RPMI8226 (cell line): ENCODE measurements at regions not wholly inside any gene's neighbourhood (a gene's known extent, or its start where the extent isn't known, plus 50 kb on each side); places are given as distances from the start of the nearest gene placed in this dataset.

Source experiments
- DNase-seq: peaks from one replicate; pipeline ENCODE4 v3.0.0-alpha.2; 2015

DNA sequence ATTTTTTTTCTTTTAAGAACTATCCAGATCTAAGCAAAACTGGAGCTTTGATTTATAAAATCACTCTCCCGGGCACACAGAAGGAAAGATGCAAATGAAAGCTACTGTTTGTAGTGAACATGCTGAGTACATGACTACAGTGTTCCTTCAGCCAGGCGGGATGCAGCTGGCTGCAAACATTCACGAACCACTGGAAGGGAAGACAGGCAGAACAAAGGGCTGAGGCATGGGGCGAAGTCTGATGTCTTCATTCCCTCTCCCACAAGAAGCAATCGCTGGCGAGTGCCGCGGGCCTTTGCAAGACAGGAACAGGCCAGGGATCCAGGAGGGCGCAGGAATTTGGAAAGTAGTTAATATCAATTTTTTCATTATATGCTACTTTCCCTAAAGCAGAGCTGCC lies 257.9 kb upstream of the AJAP1 start:
- no peak for DNase-seq

DNA sequence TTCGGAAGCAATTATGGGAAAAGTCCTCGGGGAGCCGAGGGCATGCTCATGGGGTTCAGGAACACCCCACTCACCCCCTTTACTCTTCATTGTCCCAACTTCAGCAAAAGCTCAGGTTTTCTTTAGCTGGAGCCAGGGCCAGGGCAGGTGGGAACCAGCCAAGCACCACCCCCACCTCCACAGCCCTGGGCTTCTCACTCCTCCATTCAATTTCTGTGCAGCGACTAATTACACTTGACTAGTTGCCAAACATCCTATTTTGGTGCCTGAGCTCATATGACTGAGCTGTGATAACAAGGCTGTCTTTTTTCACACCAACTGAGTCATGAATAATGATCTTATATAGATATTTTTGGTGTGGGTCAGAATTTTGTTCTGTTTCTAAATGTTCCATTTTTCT lies 257.2 kb upstream of the AJAP1 start:
- no peak for DNase-seq

DNA sequence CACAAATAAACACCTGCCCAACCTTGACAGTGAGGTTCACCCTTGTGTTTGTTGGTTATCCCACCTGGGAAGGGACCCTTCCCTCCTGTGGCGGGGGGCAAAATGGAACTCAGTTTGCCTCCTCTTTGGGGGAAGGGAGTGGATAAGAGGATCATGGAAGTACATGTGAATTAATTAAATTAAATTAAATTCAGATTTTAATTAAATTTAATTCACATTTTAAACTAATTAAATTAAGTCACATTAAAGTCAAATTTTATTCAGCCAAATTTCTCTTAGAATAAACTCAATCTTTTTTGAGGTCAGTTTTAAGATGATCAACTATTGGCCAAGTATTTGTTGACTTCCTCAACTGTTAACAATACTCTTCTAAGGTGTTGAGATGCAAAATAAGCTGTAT lies 252.4 kb upstream of the AJAP1 start:
- DNase-seq: no peak

DNA sequence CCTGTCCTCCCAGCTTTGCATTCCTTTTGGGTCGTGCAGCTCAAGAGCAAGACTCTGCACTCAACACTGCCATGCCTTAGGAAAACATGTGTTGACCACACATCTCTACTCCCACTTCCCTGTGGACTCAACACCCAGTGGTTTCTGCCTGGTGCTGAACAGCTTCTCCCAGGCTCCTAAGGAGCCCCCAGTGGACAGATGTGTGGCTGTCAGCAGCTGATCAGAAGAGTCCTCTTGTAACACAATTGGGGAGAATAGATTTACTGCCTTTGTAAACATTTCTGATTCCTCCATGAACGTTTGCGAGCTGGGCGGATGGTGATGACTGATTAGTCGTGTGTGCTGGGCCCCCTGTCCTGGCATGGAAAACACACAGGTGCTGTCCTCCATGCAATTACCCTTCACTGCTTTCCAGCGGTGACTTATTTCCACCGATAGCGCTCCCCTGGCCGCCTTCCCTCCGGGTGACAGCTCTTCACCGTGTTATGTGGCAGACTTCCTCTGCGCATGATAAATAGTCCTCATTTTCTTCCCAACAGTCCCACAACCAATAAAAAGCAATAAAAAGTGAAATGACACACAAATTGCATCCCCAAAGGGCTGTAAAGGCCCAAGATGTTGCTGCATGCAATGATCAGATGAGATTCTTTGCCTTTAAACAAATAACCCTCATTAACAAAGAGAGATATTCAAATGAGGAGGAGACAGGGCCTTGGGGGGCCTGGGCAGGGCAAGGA lies 249.4 kb upstream of the AJAP1 start:
- DNase-seq: no peak

DNA sequence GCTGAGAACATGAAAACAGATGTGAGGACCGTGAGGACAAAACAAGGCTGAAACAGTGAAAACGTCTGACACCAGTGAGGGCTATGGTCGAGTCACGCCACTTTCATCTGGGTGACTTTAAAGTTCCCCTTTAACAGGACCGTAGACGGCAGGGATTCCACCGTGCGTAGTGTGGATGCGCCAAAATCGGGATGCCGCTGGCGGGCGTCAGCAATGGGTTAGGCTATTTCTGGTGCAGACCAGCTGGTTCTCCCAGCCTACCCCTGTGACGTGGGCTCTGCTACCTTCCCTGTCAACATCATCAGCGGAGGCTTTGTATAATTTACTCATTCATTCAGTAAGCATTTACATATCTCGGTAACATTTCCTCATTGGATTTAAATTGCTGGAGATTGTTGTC lies 246.6 kb upstream of the AJAP1 start:
- no peak for DNase-seq

DNA sequence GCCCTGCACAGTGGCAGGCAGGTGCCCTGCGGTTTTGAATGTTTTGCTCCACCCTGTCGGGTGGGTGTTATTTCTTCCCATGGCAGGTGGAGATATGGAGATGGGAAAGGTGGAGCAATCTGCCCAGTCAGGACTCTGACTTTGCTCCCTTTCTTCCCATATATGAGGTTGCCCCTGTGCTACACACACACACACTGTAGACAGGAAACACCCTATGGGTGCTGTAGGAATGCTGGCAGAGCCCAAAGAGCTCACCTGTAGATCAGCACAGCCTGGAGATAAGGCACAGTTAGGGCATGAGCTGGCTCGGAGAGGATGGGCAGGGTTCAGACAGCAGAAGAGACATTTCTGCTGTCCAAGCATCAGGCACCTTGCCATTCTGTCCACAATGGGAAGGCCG lies 246.0 kb upstream of the AJAP1 start:
- DNase-seq: no peak

DNA sequence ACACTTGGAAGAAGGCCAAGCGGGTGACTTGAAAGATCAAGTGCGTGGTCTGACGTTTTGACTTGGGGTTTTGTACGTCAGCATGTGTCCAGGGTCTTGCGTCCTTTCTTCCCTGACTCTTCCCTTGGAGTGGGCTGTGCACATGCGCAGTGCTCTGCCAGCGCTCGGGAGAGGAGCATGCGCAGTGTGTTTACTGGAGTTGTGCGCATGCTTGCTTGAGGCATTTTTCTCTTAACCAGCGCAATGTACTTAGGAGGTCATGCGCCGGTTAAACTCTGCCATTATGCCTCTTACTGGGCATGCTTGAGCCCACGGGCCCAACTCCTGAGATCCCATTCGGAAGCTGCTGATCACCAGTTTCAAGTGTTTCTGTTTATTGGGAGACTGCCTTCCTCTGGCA lies 242.5 kb upstream of the AJAP1 start:
- DNase-seq: no peak

DNA sequence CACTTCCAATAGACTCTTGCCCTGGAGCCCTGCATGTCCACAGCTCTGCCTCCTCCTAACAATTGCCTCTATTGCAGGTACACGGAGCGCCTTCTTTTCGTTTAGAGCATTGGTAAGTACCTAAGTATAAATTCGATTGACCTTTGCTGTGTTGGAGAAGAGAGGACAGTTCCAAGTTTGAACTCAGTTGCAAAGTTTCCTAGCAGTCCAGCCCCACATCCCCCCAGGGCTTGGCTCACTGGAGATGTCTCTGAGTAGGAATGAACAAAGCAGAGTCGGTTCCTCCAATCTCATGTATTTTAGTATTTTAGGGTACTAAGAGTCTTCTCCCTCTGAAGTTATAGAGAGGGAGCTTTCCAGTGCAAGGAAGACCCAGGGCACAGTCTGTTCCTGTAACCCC lies 238.9 kb upstream of the AJAP1 start:
- no peak for DNase-seq

DNA sequence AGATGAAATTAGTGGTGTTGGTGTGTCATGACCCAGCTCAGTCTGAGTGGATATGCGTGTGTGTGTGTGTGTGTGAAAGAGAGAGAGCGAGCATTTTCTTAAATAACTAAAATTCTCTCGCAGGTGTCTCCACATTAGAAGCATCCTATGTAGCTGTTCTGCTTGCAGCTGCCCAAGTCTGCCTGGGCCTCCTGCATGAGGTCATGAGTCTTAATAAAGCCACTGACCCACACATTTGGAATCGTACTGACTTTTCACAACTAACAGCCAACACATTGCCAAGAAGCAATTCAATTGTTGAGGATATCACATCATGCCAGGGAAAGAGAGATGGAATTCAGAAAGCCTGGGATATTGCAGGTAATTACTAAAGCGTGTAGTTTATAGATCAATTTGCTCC lies 238.2 kb upstream of the AJAP1 start:
- DNase-seq: no peak

DNA sequence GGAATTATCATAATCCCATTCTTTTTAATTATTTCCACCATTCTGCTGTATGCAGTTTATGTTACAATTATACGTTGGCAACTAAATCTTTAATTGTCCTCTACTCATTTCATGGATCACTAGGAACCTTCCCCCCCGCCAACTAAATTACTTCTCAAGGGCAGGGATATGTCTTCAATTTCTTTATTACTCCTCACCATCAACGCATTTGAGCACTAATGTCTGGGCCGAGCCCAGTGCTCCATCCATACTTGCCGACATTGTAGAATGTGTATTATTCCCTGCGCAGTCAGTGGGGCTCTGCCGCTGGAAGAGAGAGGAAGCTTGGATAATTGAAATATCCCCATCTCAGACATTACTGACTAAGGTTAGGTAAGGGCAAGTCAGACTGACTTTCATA lies 236.4 kb upstream of the AJAP1 start:
- no peak for DNase-seq

DNA sequence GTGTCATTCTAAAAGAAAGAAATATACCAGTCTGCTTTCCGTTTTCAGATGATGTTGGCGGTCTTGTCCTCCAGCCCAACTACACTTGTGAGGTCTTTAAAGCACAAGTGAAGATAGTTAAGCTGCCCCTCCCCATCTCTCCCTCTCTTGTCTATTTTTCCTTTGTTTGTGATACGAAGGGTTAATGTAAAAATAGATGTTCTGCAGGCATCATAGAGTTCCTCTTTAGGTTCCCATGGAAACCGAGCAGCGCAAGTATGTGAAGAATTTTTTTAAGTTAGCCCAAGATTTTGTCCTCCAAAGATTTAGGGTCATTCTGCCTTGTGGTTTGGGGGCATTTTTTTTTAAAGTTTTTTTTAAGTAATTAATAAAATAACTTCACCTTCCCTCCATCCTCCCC lies 232.4 kb upstream of the AJAP1 start:
- no peak for DNase-seq

DNA sequence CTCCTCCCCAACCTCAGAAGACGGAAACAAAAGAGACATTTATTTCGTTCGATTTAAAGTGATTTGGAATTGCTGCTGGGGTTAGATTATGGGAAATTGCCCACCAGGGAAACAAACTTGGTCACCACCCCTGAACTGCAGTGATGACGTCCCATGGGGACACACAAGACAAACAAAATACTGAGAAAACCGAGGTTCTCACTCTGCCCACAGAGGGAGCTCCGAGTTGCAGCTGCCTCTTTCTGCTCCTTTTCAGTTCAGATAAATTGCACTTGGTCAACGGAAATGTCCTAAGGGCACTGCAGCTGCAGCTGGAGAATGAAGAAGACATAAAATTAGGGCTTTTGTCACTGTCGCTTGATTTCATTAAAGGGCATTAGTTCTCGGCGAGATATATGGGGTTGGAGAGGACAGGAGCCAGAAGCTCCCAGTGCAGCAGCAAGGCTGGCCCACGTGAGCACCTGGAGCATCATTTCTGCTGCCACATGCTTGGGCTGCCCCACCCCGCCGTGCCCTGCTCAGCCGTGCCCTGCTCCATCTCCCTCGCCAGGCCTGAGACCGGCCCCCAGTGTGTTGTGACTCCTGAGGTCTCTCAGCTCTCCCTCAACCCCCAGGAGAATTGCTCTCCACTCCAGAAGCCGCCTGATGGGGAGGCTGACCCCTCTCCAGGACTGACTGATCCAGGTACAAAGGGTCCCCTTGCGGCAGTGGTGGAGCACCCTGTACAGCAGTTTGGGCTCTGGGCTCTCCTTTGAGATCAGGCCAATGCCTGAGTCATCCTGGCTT lies 231.7 kb upstream of the AJAP1 start:
- peak; percentile 13 for DNase-seq

DNA sequence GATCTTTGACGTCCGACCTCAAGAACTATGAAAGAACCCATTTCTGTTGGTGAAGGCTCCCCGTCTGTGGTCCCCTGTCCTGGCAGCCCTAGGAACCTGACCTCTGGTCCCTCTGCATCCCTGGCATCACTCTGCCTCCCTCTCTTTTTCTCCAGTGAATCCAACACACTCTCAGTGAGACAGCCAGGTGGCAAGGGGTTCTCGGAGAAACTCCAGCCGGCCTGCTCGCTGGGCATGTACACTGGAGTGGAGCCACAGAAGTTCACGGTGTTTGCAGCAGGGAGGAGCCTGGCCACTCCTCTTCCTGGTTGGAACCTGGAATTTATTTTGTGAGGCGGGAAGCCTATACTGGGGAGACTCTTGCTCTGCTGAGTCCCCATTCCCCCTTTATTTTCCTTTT lies 230.2 kb upstream of the AJAP1 start:
- no peak for DNase-seq

DNA sequence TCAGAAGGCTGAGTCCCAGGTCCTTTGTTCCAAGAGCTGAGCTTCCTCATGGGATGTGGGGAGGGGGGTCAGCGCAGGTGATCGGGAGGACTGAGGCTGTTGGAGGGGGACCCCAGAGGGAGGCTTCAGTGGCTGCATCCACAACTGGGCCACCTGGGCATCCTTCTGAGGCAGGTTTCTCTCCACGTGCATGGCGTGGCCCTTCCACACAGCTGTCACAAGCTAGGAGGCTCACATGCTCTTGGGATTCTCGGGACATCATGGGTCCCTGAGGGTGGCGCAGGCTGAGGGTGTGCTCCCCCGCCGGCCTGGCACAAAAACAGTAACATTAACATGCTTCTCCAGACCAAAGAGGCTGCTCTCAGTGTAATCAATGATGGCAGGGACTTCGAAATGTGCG lies 229.6 kb upstream of the AJAP1 start:
- DNase-seq: no peak

DNA sequence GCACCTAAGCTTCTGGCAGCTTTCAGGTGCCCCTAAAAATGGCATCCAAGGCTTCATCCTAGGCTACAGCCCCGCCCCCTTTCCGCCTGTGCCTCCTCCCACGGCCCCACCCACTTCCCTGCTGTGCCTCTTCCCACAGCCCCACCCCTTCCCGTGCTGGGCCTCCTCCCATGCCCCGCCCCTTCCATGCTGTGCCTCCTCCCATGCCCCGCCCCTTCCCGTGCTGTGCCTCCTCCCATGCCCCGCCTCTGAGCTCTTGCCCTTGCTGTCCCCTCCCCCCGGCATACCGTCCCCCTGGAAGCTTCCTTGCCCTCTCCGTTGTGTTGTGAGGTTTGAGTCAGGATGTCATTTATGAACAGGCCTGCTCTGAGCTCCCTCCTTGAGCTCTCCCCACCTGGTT lies 228.5 kb upstream of the AJAP1 start:
- DNase-seq: peak; percentile 76

DNA sequence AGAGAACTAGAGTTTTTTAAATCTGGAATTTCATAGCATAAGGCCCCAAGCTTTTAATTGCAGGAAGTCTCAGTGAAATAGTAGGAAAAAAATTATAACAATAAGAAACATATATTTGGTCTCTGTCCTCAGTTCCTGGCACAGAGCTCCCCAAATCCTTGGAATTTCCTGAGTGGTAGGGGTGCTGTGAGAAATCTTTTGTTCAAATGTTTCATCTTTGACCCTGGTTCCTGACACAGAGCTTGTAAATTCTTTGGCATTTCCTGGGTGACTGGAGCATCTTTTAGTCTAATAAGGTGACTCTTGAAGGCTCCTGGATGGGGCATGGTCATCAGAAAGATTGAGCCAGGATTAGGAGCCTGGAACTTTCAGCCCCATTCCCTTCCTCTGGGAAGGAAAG lies 225.7 kb upstream of the AJAP1 start:
- no peak for DNase-seq

DNA sequence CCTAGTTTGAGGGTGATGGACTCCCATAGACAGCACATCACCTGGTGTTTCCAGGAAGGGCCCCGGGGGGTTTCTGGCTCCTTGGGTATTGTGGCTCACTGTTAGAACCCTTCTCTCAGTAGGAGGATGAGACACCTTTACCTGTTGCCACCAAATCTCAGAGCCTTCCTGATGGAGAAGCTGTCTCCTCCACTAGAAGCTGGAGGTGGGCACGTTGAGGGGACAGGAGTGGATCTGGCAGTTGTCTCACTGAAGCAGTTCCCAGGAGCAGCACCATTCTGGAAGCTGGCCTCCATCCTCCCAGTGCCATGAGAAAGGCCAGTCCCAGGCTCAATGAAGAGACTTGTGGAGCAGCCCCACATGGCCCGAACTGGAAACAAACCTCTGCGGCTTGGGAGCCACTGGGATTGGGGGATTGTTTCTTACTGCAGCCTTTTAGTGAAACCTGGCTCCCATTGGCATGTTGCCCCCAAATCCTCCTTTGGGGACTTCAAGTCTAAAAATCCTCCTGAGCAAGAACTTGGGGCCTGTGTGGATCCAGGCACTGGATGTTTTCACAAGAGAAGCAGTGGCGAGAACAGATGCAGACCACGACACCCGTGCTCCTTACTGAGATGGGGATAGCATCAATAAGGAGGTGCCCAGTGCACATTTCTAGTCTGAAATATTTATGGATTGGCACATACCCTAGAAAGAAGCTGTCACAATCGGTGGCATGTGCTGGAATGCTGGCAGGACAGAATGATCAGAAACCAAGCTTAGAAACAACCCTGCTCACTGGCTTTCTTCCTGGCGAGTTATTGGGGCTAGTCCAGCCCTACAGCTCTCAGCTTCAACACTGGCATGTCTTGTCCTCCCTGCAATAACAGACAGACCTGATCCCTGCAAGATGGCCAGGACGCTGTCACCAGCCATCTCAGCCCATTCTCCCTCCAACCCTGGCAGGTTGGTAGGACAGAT lies 223.7 kb upstream of the AJAP1 start:
- DNase-seq: no peak

DNA sequence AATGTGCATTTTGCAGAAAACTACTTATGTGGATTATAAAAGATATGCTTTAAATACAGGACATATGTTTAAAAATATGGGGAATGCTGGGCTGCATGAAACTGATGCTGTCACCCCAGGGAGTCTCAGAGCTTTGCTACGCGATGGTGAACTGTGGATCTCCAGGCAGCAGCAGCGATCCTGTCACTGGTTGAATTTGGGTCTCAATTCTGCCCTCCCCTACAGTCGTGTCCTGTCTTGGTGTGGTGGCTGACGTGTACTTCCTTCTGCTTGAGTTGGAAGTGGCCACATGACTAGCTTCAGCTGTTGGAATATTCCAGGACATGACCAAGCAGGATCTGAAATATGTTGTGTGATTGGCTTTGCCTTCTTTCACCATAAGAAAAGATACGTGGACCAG lies 222.9 kb upstream of the AJAP1 start:
- DNase-seq: no peak

DNA sequence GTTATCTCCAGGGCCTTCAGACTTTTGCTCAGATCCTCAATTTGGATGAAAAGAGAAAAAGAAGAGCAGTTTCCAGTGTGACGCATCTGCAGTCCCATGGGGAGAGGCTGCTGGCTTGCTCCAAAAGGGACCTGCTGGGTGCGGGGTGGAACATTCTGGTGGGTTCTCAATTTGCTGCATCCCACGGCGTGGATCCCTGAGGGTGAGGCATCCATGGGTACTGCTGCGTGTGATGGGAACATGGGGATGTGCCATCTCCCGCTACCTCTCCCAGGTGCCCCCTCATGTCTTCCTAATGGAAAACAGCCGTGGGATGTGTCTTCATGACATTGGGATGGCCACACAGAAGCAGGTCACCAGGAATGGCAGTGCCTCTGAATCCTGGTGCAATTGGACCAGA lies 221.3 kb upstream of the AJAP1 start:
- DNase-seq: no peak

DNA sequence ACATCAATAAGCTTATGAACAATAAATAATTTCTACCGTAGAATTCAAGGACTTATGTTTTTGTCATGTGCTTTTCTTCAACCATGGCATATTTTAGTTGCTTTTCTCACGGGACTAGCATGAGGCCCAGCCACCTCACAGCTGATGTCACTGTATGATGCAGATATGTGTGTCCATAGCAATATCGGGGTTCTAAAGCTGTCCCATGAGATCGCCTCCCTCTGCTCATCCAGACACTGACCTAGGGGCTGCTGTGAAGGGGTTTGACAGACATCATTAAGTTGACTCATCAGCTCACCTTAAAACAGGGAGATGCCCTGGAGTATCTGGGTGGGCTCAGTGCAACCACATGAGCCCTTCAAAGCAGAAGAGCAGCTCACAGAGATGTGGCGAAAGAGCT lies 210.3 kb upstream of the AJAP1 start:
- no peak for DNase-seq

DNA sequence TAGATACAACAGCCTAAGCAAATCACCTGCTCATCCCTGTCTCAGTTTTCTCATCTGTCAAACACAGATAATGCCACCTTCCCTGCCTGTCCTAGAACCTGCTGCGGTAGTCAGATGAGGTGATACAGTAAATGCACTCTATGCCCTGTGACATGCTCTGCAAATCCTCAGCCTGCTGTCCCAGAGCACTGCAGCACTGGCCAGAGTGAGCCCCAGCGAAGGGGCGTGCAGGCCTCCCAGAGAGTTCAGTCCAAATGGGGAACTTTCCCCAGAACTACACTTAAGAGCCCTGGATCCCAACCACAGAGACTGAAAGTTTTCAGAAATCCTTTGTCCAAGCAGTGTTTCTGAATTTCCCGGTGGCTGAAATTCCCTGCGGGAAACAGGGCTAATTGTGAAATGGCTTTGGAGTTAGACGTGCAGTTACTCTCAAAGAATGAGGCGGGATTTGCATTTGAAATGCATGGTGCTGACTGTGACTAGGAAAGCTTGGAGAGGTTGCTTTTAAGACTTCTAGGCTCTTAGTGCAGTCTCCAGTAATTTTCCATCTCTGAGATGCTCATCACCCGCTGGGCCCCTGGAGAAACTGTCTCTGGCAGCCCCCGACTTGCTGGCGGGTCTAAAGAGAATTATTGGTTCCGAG lies 206.5 kb upstream of the AJAP1 start:
- DNase-seq: no peak

DNA sequence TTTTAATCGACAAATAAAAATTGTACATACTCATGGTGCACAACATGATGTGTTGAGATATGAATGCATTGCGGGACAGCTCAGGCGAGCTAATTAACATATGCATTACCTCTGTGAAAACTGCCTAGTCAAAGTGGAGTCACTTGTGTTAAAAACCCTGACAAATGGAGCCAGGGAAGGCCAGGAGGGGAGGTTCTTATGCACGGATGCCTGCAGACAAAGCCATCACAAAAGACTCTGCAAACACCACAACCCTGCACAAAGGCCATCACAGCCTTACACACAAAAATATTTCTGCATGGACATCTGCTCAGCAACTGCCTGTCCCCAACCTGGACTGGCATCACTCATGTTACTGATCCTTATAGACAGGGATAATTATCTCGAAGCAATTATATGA lies 204.4 kb upstream of the AJAP1 start:
- no peak for DNase-seq

DNA sequence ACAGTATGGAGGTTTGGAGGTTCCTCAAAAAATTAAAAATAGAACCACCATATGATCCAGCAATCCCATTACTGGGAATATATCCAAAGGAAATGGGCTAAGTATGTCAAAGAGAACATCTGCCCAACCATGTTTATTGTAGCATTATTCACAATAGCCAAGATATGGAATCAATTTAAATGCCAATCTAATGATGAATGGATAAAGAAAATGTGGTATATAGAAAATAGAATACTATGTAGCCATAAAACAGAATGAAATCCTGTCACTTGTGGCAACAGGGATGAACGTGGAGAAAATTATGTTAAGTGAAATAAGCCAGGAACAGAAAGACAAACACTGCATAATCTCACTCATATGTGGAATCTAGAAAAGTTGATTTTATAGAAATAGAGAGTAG lies 201.7 kb upstream of the AJAP1 start:
- DNase-seq: no peak
